ENCODE measurements at regions not wholly inside any gene's neighbourhood (a gene's known extent, or its start where the extent isn't known, plus 50 kb on each side); places are given as distances from the start of the nearest gene placed in this dataset.
"Not testable (repeated sequence)": the region's sequence is repeated elsewhere in the genome, so short reads cannot be mapped to it uniquely, and the experiment has no call there.

- no peak overlapping the region for H2AFZ ChIP-seq (ENCODE audit: low read length)
- H4K91ac ChIP-seq (ENCODE audit: insufficient read length, low read depth, low read length) = no peak overlapping the region
- no peak overlapping the region for H2BK5ac ChIP-seq (ENCODE audit: insufficient read length, low read length)
- no peaks in the 10 kb centered on the region for H4K20me1 ChIP-seq (ENCODE audit: control insufficient read depth, insufficient read depth, insufficient read length)
- Mint-ChIP-seq H3K4me1 (peaks cover 9% of the 10 kb centered on the region in 2 experiments), H3K36me3 (ENCODE audit: insufficient read depth in 1 of 3, low read depth in 3 of 3) (peaks cover 17 to 53% (median 25%) of the 10 kb centered on the region in 3 experiments), H3K4me3 (no peak overlapping the region), H3K9me3 (peaks cover 34 to 43% of the 10 kb centered on the region in 2 experiments), H3K27ac (peak overlapping the region in 1 of 3 experiments; percentile 9; a peak in 2 of 7 replicates), H3K27me3 (ENCODE audit: low read depth) (no peaks in the 10 kb centered on the region; the same call in 1 of the 2 replicates)
- WGBS (ENCODE audit: extremely low coverage, insufficient read length, low lambda C conversion rate) = no CpG with 5 or more reads among the region's 5 CpGs
- no peak overlapping the region for H3K4me2 ChIP-seq (ENCODE audit: insufficient read depth, insufficient read length, low read length)
- no peak overlapping the region for H3K23ac ChIP-seq (ENCODE audit: insufficient read length, low read depth, low read length)
- peaks cover 5% of the 10 kb centered on the region for H3K79me1 ChIP-seq (ENCODE audit: insufficient read depth, low read depth, low read length, poor library complexity, severe bottlenecking)
- H4K8ac ChIP-seq (replicated peaks; ENCODE audit: insufficient read length, low read depth, low read length) = no peak overlapping the region
- no peak overlapping the region for H3K56ac ChIP-seq (ENCODE audit: insufficient read length, low read depth, low read length)
- no peak for TF ChIP-seq CTCF (conservative IDR thresholded peaks at IDR 0.05)
- no peaks in the 10 kb centered on the region for H3K23me2 ChIP-seq (ENCODE audit: insufficient read length, low read depth, low read length, poor library complexity, severe bottlenecking)
- no peak overlapping the region for H3T11ph ChIP-seq (ENCODE audit: low read length)
- H2BK20ac ChIP-seq (ENCODE audit: low read depth, low read length, poor library complexity, severe bottlenecking) = no peak overlapping the region
- H3K18ac ChIP-seq (ENCODE audit: insufficient read length, low read depth, low read length) = no peak overlapping the region
- no peak overlapping the region for H2BK15ac ChIP-seq (ENCODE audit: low read depth, low read length)
- no peak overlapping the region for H3K4ac ChIP-seq (ENCODE audit: low read depth, low read length)
- H2AK5ac ChIP-seq (ENCODE audit: insufficient read length, low read length) = no peak overlapping the region
- peaks cover 3% of the 10 kb centered on the region; the same call in 1 of the 2 replicates for H3K4me1 ChIP-seq (ENCODE audit: insufficient read depth, low read length)
- H3K9me3 ChIP-seq (ENCODE audit: control insufficient read depth, low read depth, low read length) = no peaks in the 10 kb centered on the region
- peaks cover 2% of the 10 kb centered on the region; the same call in 1 of the 2 replicates for H3K79me2 ChIP-seq (ENCODE audit: insufficient read depth, low read length)
- H3K14ac ChIP-seq (ENCODE audit: insufficient read depth, low read length) = no peak overlapping the region
- no peak overlapping the region for H3K9ac ChIP-seq (ENCODE audit: extremely low read depth, insufficient read length, low read length)
- no peak overlapping the region for H3K27ac ChIP-seq (ENCODE audit: insufficient read length, low read depth, low read length)
- H3K27me3 ChIP-seq (ENCODE audit: insufficient read depth, low read length) = no peaks in the 10 kb centered on the region
- no peak overlapping the region for H4K5ac ChIP-seq (ENCODE audit: insufficient read length, low read depth, low read length)
- no peak overlapping the region for H2BK120ac ChIP-seq (ENCODE audit: low read depth, low read length, poor library complexity, severe bottlenecking)
- no peak overlapping the region for H2BK12ac ChIP-seq (ENCODE audit: insufficient read length, low read depth, low read length)
- DNase-seq = no peak
Measured at GRCh38 chr6:14897831-14898230, 348.0 kb upstream of the JARID2 start.

- H3T11ph ChIP-seq (ENCODE audit: low read length); H3K4me1 ChIP-seq (ENCODE audit: insufficient read depth, low read length); H2AK5ac ChIP-seq (ENCODE audit: insufficient read length, low read length); H3K23ac ChIP-seq (ENCODE audit: insufficient read length, low read depth, low read length); H2BK5ac ChIP-seq (ENCODE audit: insufficient read length, low read length); H3K4me1 Mint-ChIP-seq; H4K20me1 ChIP-seq (ENCODE audit: control insufficient read depth, insufficient read depth, insufficient read length); H3K79me2 ChIP-seq (ENCODE audit: insufficient read depth, low read length); H3K27ac ChIP-seq (ENCODE audit: insufficient read length, low read depth, low read length); H3K9me3 ChIP-seq (ENCODE audit: control insufficient read depth, low read depth, low read length); H3K4me2 ChIP-seq (ENCODE audit: insufficient read depth, insufficient read length, low read length); H4K5ac ChIP-seq (ENCODE audit: insufficient read length, low read depth, low read length); DNase-seq; H3K14ac ChIP-seq (ENCODE audit: insufficient read depth, low read length); H2BK20ac ChIP-seq (ENCODE audit: low read depth, low read length, poor library complexity, severe bottlenecking); H3K18ac ChIP-seq (ENCODE audit: insufficient read length, low read depth, low read length); H3K4me3 Mint-ChIP-seq; H3K27me3 ChIP-seq (ENCODE audit: insufficient read depth, low read length); H3K27ac Mint-ChIP-seq; H3K79me1 ChIP-seq (ENCODE audit: insufficient read depth, low read depth, low read length, poor library complexity, severe bottlenecking); H2BK15ac ChIP-seq (ENCODE audit: low read depth, low read length); H3K9ac ChIP-seq (ENCODE audit: extremely low read depth, insufficient read length, low read length); H4K91ac ChIP-seq (ENCODE audit: insufficient read length, low read depth, low read length); H4K8ac ChIP-seq (replicated peaks; ENCODE audit: insufficient read length, low read depth, low read length); H2BK12ac ChIP-seq (ENCODE audit: insufficient read length, low read depth, low read length); H3K23me2 ChIP-seq (ENCODE audit: insufficient read length, low read depth, low read length, poor library complexity, severe bottlenecking); H3K27me3 Mint-ChIP-seq (ENCODE audit: low read depth); H3K4ac ChIP-seq (ENCODE audit: low read depth, low read length); H3K56ac ChIP-seq (ENCODE audit: insufficient read length, low read depth, low read length); H2AFZ ChIP-seq (ENCODE audit: low read length); H2BK120ac ChIP-seq (ENCODE audit: low read depth, low read length, poor library complexity, severe bottlenecking): not testable (repeated sequence)
- Mint-ChIP-seq H3K36me3 (ENCODE audit: insufficient read depth in 1 of 3, low read depth in 3 of 3) (peaks cover 4 to 36% (median 11%) of the 10 kb centered on the region in 3 experiments; a peak in 6 of 7 replicates), H3K9me3 (peaks cover 19 to 28% of the 10 kb centered on the region in 2 experiments)
- no CpG with 5 or more reads among the region's 4 CpGs for WGBS (ENCODE audit: extremely low coverage, insufficient read length, low lambda C conversion rate)
Measured at GRCh38 chr6:14899441-14899840, 346.4 kb upstream of the JARID2 start.
